ENCODE measurements at regions not wholly inside any gene's neighbourhood (a gene's known extent, or its start where the extent isn't known, plus 50 kb on each side); places are given as distances from the start of the nearest gene placed in this dataset.

GRCh38 chr6:147805155-147805554 is 296.7 kb downstream of the SAMD5 start:
- no peak for TF ChIP-seq CTCF (IDR thresholded peaks at IDR 0.05)
- no peak for TF ChIP-seq POLR2A (IDR thresholded peaks at IDR 0.05)

Data from body of pancreas (tissue), 4 donors.